PC-9 (cell line): ENCODE measurements at regions not wholly inside any gene's neighbourhood (a gene's known extent, or its start where the extent isn't known, plus 50 kb on each side); places are given as distances from the start of the nearest gene placed in this dataset.

ENCODE experiments used
- BruUV-seq: library from RNA; stranded (reverse); fragments of 400-500 nt; replicated peaks from 2 replicates; lab custom pipeline; 2021; lab: Mats Ljungman, UMichigan
- CTCF ChIA-PET: fragments of 300-600 bp; sonication (Branson Sonifier 250); formaldehyde crosslinking; loops from one replicate; lab custom pipeline; 2022; ENCODE audit warnings: antibody characterized with exemption; lab: Charles Lee
- POLR2A ChIA-PET: fragments of 300-600 bp; sonication (Branson Sonifier 250); formaldehyde crosslinking; loops from one replicate; lab custom pipeline; 2022; ENCODE audit warnings: antibody characterized with exemption; ENCODE audit not compliant: unreplicated experiment; lab: Charles Lee
- DNase-seq, 2 experiments: peaks; one replicate each; pipeline versions ENCODE4 v3.0.0 to v3.0.0-alpha.2; 2015 to 2022; ENCODE audit warnings: mixed read lengths in 1 of 2
- H2AFZ ChIP-seq: fragments of 200-600 bp; sonication (generic); 2 replicates; pipeline ENCODE4 v1.8.1; 2017; ENCODE audit warnings: antibody characterized with exemption
- H3F3A ChIP-seq: fragments of 200-600 bp; sonication (generic); 2 replicates; pipeline ENCODE4 v1.8.1; 2017; ENCODE audit warnings: antibody characterized with exemption, mild to moderate bottlenecking, low read depth; ENCODE audit not compliant: insufficient read depth
- H3K27ac ChIP-seq: fragments of 200-600 bp; sonication (generic); 2 replicates; pipeline ENCODE4 v1.6.1; 2016; ENCODE audit warnings: mixed run types
- H3K27me3 ChIP-seq: fragments of 200-600 bp; sonication (generic); 2 replicates; pipeline ENCODE4 v1.6.1; 2016; ENCODE audit warnings: low read depth, mixed run types; ENCODE audit not compliant: insufficient read depth
- H3K36me3 ChIP-seq: fragments of 200-600 bp; sonication (generic); 2 replicates; pipeline ENCODE4 v1.6.1; 2016; ENCODE audit warnings: low read depth, mixed run types
- H3K4me1 ChIP-seq: fragments of 200-600 bp; sonication (generic); replicated peaks from 2 replicates; pipeline ENCODE4 v1.6.1; 2016; ENCODE audit warnings: mixed run types; ENCODE audit not compliant: insufficient read depth
- H3K4me2 ChIP-seq: fragments of 200-600 bp; sonication (generic); 2 replicates; pipeline ENCODE4 v1.6.1; 2017; ENCODE audit warnings: mixed run types
- H3K4me3 ChIP-seq: fragments of 200-600 bp; sonication (generic); 2 replicates; pipeline ENCODE4 v1.6.1; 2016; ENCODE audit warnings: mixed run types
- H3K79me2 ChIP-seq: fragments of 200-600 bp; sonication (generic); 2 replicates; pipeline ENCODE4 v1.6.1; 2017; ENCODE audit warnings: low read depth, mixed run types
- H3K9me2 ChIP-seq: fragments of 200-600 bp; sonication (generic); 2 replicates; pipeline ENCODE4 v1.8.1; 2017; ENCODE audit warnings: mild to moderate bottlenecking; ENCODE audit not compliant: insufficient read depth
- H3K9me3 ChIP-seq: fragments of 200-600 bp; sonication (generic); 2 replicates; pipeline ENCODE4 v1.8.1; 2016; ENCODE audit warnings: low read depth; ENCODE audit not compliant: insufficient read depth
- H4K20me1 ChIP-seq: fragments of 200-600 bp; sonication (generic); 2 replicates; pipeline ENCODE4 v1.8.1; 2017; ENCODE audit not compliant: insufficient read depth
- EZH2 ChIP-seq: fragments of 200-600 bp; sonication (generic); IDR thresholded peaks from 2 replicates; pipeline ENCODE4 v1.8.0; 2017; ENCODE audit warnings: antibody characterized with exemption, low read depth
- intact Hi-C: fragments of 100-400 bp; cut with micrococcal nuclease; formaldehyde crosslinking; loops from one replicate; pipeline ENCODE4 v1.10.0; 2022; ENCODE audit not compliant: unreplicated experiment
- TF ChIP-seq, protein P1 (sequence below): fragments of 200-600 bp; sonication (generic); conservative IDR thresholded peaks from 2 replicates; pipeline ENCODE4 v1.6.1; 2017; ENCODE audit warnings: mixed run types, antibody characterized with exemption, mild to moderate bottlenecking, moderate library complexity

DNA sequence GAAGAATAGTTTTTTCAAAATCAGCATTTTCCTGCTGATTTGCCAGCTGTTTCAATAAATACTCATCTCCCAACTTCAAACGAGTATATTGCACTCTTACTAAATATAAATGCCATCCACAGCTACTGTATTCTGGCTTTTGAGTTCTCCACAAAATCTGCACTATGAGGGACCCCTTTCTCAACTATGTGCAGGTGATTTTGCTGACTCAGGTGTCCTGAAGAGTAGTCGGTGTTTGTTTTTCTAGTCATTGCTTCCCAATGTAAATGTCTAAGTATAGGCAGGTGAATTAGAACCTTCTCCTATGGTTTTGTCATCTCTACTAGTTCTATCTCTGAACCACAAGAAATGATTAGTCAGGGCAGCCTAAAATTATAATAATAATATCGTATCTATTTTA lies 616.8 kb upstream of the MEF2C start:
- Histone ChIP-seq H3K4me1 (no peaks in the 10 kb centered on the region), H2AFZ (no peak overlapping the region), H3K27me3 (no peaks in the 10 kb centered on the region), H4K20me1 (no peaks in the 10 kb centered on the region), H3K4me3 (no peak overlapping the region), H3K27ac (no peak overlapping the region), H3K36me3 (no peaks in the 10 kb centered on the region), H3K9me3 (no peaks in the 10 kb centered on the region), H3K4me2 (no peak overlapping the region), H3F3A (no peaks in the 10 kb centered on the region), H3K9me2 (no peaks in the 10 kb centered on the region; the same call in 1 of the 2 replicates), H3K79me2 (no peaks in the 10 kb centered on the region)
- TF ChIP-seq EZH2, result no peak
- TF ChIP-seq, protein P1, sequence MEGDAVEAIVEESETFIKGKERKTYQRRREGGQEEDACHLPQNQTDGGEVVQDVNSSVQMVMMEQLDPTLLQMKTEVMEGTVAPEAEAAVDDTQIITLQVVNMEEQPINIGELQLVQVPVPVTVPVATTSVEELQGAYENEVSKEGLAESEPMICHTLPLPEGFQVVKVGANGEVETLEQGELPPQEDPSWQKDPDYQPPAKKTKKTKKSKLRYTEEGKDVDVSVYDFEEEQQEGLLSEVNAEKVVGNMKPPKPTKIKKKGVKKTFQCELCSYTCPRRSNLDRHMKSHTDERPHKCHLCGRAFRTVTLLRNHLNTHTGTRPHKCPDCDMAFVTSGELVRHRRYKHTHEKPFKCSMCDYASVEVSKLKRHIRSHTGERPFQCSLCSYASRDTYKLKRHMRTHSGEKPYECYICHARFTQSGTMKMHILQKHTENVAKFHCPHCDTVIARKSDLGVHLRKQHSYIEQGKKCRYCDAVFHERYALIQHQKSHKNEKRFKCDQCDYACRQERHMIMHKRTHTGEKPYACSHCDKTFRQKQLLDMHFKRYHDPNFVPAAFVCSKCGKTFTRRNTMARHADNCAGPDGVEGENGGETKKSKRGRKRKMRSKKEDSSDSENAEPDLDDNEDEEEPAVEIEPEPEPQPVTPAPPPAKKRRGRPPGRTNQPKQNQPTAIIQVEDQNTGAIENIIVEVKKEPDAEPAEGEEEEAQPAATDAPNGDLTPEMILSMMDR, result no peak
- no peak for DNase-seq
- intact Hi-C loops, result no loop called here
- POLR2A ChIA-PET, result no interaction called here
- CTCF ChIA-PET, result no interaction called here
- BruUV-seq, result no TSS peak

DNA sequence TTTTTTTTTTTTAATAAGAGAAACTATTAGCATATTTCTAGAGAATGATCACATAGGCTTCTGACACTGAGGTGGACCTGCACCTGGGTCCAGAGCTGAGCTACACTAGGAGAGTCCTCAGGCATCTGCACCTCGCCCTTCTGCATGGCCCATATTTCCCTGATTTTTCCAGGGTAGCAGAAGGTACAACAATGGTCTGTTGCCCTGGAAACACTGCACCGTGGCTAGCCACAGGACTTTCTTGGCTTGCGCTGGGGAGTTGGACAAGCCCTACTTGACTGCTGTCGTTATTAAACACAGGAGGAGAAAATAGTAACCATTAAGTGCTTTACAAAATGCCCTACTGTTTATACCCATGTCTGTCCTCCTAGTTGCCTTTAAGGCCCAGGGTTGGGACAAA lies 615.7 kb upstream of the MEF2C start:
- Histone ChIP-seq H3K27me3 (no peaks in the 10 kb centered on the region), H3K36me3 (no peaks in the 10 kb centered on the region), H3K4me3 (no peak overlapping the region), H3K27ac (no peak overlapping the region), H3F3A (no peaks in the 10 kb centered on the region), H3K79me2 (no peaks in the 10 kb centered on the region), H3K4me2 (no peak overlapping the region), H3K9me2 (no peaks in the 10 kb centered on the region; the same call in 1 of the 2 replicates), H2AFZ (no peak overlapping the region), H3K4me1 (no peaks in the 10 kb centered on the region), H4K20me1 (no peaks in the 10 kb centered on the region), H3K9me3 (no peaks in the 10 kb centered on the region)
- intact Hi-C loops, result no loop called here
- TF ChIP-seq, protein P1, result no peak
- no peak for TF ChIP-seq EZH2
- POLR2A ChIA-PET, result no interaction called here
- DNase-seq, result no peak
- CTCF ChIA-PET, result interaction anchor here (0.6 kb wide), 1 partner anchor 178 kb away, joined by 4 read pairs; no protein-coding TSS in a partner anchor
- BruUV-seq, result no TSS peak

DNA sequence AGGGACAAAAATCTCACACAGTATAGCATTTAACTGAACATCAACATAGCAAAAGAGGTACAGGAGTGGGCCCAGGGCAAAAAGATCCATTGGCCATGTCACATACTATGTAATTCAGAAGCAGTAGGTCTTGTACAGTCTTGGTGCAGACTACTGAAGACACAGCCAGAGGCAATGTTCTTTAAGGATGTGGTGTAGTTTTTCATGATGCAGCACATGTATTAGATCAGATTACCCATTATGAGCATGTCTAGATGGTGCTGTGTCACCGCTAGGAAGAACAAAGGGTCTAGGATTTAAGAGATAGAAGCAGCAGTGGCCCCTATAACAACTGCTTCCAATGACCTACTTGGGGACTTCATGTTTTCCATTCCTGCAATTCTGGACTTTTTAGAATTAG lies 610.4 kb upstream of the MEF2C start:
- Histone ChIP-seq H3K9me2 (no peaks in the 10 kb centered on the region), H3K4me1 (no peaks in the 10 kb centered on the region), H3K4me3 (no peak overlapping the region), H3K4me2 (no peak overlapping the region), H3K27ac (no peak overlapping the region), H2AFZ (no peak overlapping the region), H3K9me3 (no peaks in the 10 kb centered on the region), H3K79me2 (no peaks in the 10 kb centered on the region), H4K20me1 (no peaks in the 10 kb centered on the region), H3K36me3 (no peaks in the 10 kb centered on the region), H3F3A (no peaks in the 10 kb centered on the region), H3K27me3 (no peaks in the 10 kb centered on the region)
- TF ChIP-seq, protein P1, result no peak
- no peak for TF ChIP-seq EZH2
- ChIA-PET CTCF (no interaction called here), POLR2A (no interaction called here)
- DNase-seq, result no peak
- BruUV-seq, result no TSS peak
- intact Hi-C loops, result no loop called here
